GM12878 (cell line): ENCODE measurements at regions not wholly inside any gene's neighbourhood (a gene's known extent, or its start where the extent isn't known, plus 50 kb on each side); places are given as distances from the start of the nearest gene placed in this dataset.
A peak's percentile ranks its signal among the peaks of the same experiment; 100 is the strongest.

Experiments
- ATAC-seq: fragments of 200-7000 bp; cut with Tn5 transposase; 3 replicates; pipeline ENCODE4 v1.9.1; 2020; ENCODE audit warnings: mild to moderate bottlenecking, moderate library complexity
- BruUV-seq: library from RNA; stranded (reverse); fragments of 400-500 nt; replicated peaks from 2 replicates; lab custom pipeline; 2021; lab: Mats Ljungman, UMichigan
- CTCF ChIA-PET: fragments of 300-600 bp; sonication (Branson Sonifier 250); formaldehyde crosslinking; extraction: SDS; loops from one replicate; lab custom pipeline; 2021; ENCODE audit warnings: inconsistent platforms; lab: Yijun Ruan, JAX
- POLR2A ChIA-PET: fragments of 350-600 bp; formaldehyde crosslinking; extraction: SDS; loops from one replicate; lab custom pipeline; 2021; ENCODE audit warnings: inconsistent platforms; lab: Charles Lee
- RAD21 ChIA-PET: fragments of 300-600 bp; sonication (Branson Sonifier 250); formaldehyde crosslinking; loops from one replicate; lab custom pipeline; 2023; ENCODE audit warnings: antibody characterized with exemption; ENCODE audit not compliant: unreplicated experiment; lab: Charles Lee
- SMC1A ChIA-PET: fragments of 300-600 bp; sonication (Branson Sonifier 250); formaldehyde crosslinking; loops from one replicate; lab custom pipeline; 2023; ENCODE audit not compliant: unreplicated experiment, uncharacterized antibody; lab: Charles Lee
- DNase-seq: peaks from one replicate; pipeline ENCODE4 v3.0.0-alpha.2; 2011; ENCODE audit warnings: low read depth, low spot score
- FAIRE-seq: peaks from 3 replicates; lab custom pipeline; 2011; peaks lifted over from hg19 to GRCh38; lab: Jason Lieb, UNC
- H2AFZ ChIP-seq: 2 replicates; pipeline ENCODE4 v1.6.0; 2011; ENCODE audit warnings: low read depth, low read length, control low read depth; ENCODE audit not compliant: control insufficient read depth
- H3K27ac ChIP-seq: 2 replicates; pipeline ENCODE4 v1.5.1; 2011; ENCODE audit warnings: control low read depth; ENCODE audit not compliant: control insufficient read depth, insufficient read depth
- H3K27me3 ChIP-seq, 2 experiments: replicated peaks in 1 of 2; 2 replicates each; pipeline versions ENCODE4 v1.6.0 to v1.6.1; 2011; ENCODE audit warnings: low read length in 1 of 2; ENCODE audit not compliant: control insufficient read depth in 2 of 2, insufficient read depth in 2 of 2
- H3K36me3 ChIP-seq, 2 experiments: 2 replicates each; pipeline ENCODE4 v1.5.1; 2011; ENCODE audit warnings: low read length in 1 of 2; ENCODE audit not compliant: control insufficient read depth in 2 of 2, insufficient read depth in 2 of 2
- H3K4me1 ChIP-seq: 2 replicates; pipeline ENCODE4 v1.6.1; 2011; ENCODE audit warnings: mild to moderate bottlenecking, low read length, moderate library complexity, mixed read lengths; ENCODE audit not compliant: control insufficient read depth, insufficient read depth
- H3K4me2 ChIP-seq: 2 replicates; pipeline ENCODE4 v1.6.0; 2011; ENCODE audit warnings: control low read depth; ENCODE audit not compliant: control insufficient read depth, insufficient read depth
- H3K4me3 ChIP-seq: fragments of 200-600 bp; sonication (generic); 2 replicates; pipeline ENCODE4 v1.5.1; 2016
- H3K79me2 ChIP-seq: 2 replicates; pipeline ENCODE4 v1.6.0; 2011; ENCODE audit warnings: low read length; ENCODE audit not compliant: control insufficient read depth, insufficient read depth
- H3K9ac ChIP-seq: 2 replicates; pipeline ENCODE4 v1.8.0; 2011; ENCODE audit warnings: low read length, control low read depth, mixed read lengths; ENCODE audit not compliant: control insufficient read depth, insufficient read depth
- H3K9me3 ChIP-seq: replicated peaks from 3 replicates; pipeline ENCODE4 v1.5.1; 2011; ENCODE audit warnings: mild to moderate bottlenecking, low read length; ENCODE audit not compliant: control insufficient read depth, insufficient read depth
- H4K20me1 ChIP-seq: 2 replicates; pipeline ENCODE4 v1.6.0; 2011; ENCODE audit not compliant: control insufficient read depth, insufficient read depth
- CEBPZ ChIP-seq: fragments of 150-350 bp; IDR thresholded peaks from 2 replicates; pipeline ENCODE4 v1.6.1; 2016; ENCODE audit warnings: low read depth, low read length
- EED ChIP-seq: sonication (generic); IDR thresholded peaks from 2 replicates; pipeline ENCODE4 v1.6.1; 2016; ENCODE audit warnings: antibody characterized with exemption, low read depth
- ETV6 ChIP-seq, 2 experiments: fragments of 450-650 bp in 1 of 2; IDR thresholded peaks in 1 of 2; conservative IDR thresholded peaks in 1 of 2; 2 replicates each; pipeline ENCODE4 v1.6.1; 2014; ENCODE audit warnings: antibody characterized with exemption in 1 of 2, borderline replicate concordance in 1 of 2, low read depth in 1 of 2, mild to moderate bottlenecking in 1 of 2, moderate library complexity in 1 of 2
- IKZF1 ChIP-seq: fragments of 450-650 bp; conservative IDR thresholded peaks from 2 replicates; pipeline ENCODE4 v1.6.1; 2017; ENCODE audit warnings: antibody characterized with exemption, mild to moderate bottlenecking
- IKZF2 ChIP-seq, 2 experiments: fragments of 450-650 bp; IDR thresholded peaks; 2 replicates each; pipeline ENCODE4 v1.6.1; 2017; ENCODE audit warnings: mild to moderate bottlenecking in 2 of 2, moderate library complexity in 2 of 2
- JUNB ChIP-seq: IDR thresholded peaks from 2 replicates; pipeline ENCODE4 v1.6.1; 2016; ENCODE audit warnings: antibody characterized with exemption, mild to moderate bottlenecking
- KAT2A ChIP-seq: conservative IDR thresholded peaks from 2 replicates; pipeline ENCODE4 v1.6.1; 2011; ENCODE audit warnings: low read depth, low read length; ENCODE audit not compliant: control insufficient read depth
- NFIC ChIP-seq: IDR thresholded peaks from 2 replicates; pipeline ENCODE4 v1.6.1; 2012; ENCODE audit warnings: low read depth, mild to moderate bottlenecking, inconsistent platforms, low read length, moderate library complexity
- RUNX3 ChIP-seq: IDR thresholded peaks from 2 replicates; pipeline ENCODE4 v1.6.1; 2012; ENCODE audit warnings: low read length, inconsistent platforms
- WGBS: methylation state at CpG from one replicate; pipeline ENCODE4 v1.1.6; 2016; ENCODE audit warnings: low lambda C conversion rate; ENCODE audit not compliant: insufficient replicate concordance, insufficient coverage; ENCODE audit errors: missing lambda C conversion rate; 5-methylcytosine and 5-hydroxymethylcytosine counted together
- in situ Hi-C: fragments of 300-500 bp; cut with MboI; formaldehyde crosslinking; loops from 9 replicates; pipeline ENCODE4 v1.14.3; 2018; ENCODE audit warnings: mixed read lengths
- intact Hi-C: fragments of 100-400 bp; cut with micrococcal nuclease; formaldehyde crosslinking; loops from one replicate; pipeline ENCODE4 v1.14.2; 2022; ENCODE audit not compliant: unreplicated experiment

GRCh38 chr2:226423498-226423960 is 376.1 kb downstream of the IRS1 start:
- H3K9ac ChIP-seq: no peak overlapping the region
- no peak overlapping the region for H3K4me2 ChIP-seq
- CTCF ChIA-PET: interaction anchor here (0.9 kb wide), 1 partner anchor 28 kb away, joined by 3 read pairs; no protein-coding TSS in a partner anchor
- no peak overlapping the region for H3K4me3 ChIP-seq
- SMC1A ChIA-PET: interaction anchor here (0.9 kb wide), 1 partner anchor 56 kb away, joined by 3 read pairs; no protein-coding TSS in a partner anchor
- H3K27ac ChIP-seq: no peak overlapping the region
- no peaks in the 10 kb centered on the region for H3K4me1 ChIP-seq
- DNase-seq (no peak), FAIRE-seq (no peak), ATAC-seq (peak; percentile 84)
- in situ Hi-C loops: no loop called here
- no peaks in the 10 kb centered on the region for H3K79me2 ChIP-seq
- H3K9me3 ChIP-seq: no peaks in the 10 kb centered on the region
- TF ChIP-seq KAT2A: no peak
- TF ChIP-seq NFIC: 0 out of 2 replicates have a peak, but pooled peaks have one; percentile 21
- peak; percentile 74 for TF ChIP-seq EED
- TF ChIP-seq IKZF2 (IDR thresholded peaks at IDR 0.05): peak in 1 of 2 experiments; percentile 27; a peak in 1 of 4 replicates
- TF ChIP-seq IKZF1: peak; percentile 26; the same call in 1 of the 2 replicates
- no peak for TF ChIP-seq CEBPZ
- peak; percentile 82 for TF ChIP-seq RUNX3
- TF ChIP-seq ETV6 (conservative IDR thresholded peaks at IDR 0.05 in 1 of 2, IDR thresholded peaks at IDR 0.05 in 1 of 2; ENCODE audit: borderline replicate concordance in 1 of 2, low read depth in 1 of 2): peak in 1 of 2 experiments; percentile 93; a peak in 2 of 4 replicates
- TF ChIP-seq JUNB: peak; percentile 12; the same call in 1 of the 2 replicates
- no peaks in the 10 kb centered on the region for H3K36me3 ChIP-seq
- POLR2A ChIA-PET: interaction anchor here (0.6 kb wide), 1 partner anchor 267 kb away, joined by 4 read pairs; no protein-coding TSS in a partner anchor
- no peaks in the 10 kb centered on the region for H4K20me1 ChIP-seq
- WGBS: 0% methylated on average over 7 of the region's 7 CpGs
- no peaks in the 10 kb centered on the region; a peak in 1 of 4 replicates for H3K27me3 ChIP-seq
- intact Hi-C loops: no loop called here
- no TSS peak for BruUV-seq
- H2AFZ ChIP-seq: no peak overlapping the region
- RAD21 ChIA-PET: interaction anchor here (0.6 kb wide), 2 partner anchors 132 kb away, joined by 3 read pairs; no protein-coding TSS in a partner anchor
